Cardiac septum (tissue), 1 donor: ENCODE measurements at regions not wholly inside any gene's neighbourhood (a gene's known extent, or its start where the extent isn't known, plus 50 kb on each side); places are given as distances from the start of the nearest gene placed in this dataset.

Experiments used
- DNase-seq: peaks from one replicate; pipeline ENCODE4 v3.0.0-alpha.2; 2020; ENCODE audit warnings: low spot score
- intact Hi-C: fragments of 100-400 bp; cut with DNase I; formaldehyde crosslinking; loops from one replicate; pipeline ENCODE4 v1.14.0; 2022
- donor health status: DM: no; HTN: no; CAD: no.

DNA sequence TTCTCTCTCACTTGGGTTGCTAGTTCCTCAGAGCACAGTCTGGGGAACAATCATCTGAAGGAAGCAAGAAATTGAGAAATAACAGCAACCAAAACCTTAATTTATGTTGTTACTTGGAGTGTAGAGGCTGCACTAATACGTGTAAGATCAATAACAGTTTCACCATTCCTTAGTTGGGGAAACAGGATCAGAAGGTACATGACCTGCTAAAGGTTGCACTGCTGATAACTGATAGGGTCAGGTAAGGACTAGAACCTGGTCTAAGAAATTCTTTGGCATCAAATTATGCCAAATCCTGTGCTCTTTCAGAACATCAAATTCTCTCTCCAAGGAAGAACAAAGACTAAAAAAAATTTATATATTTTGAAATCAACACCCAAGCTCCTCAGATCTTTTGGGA lies 278.6 kb upstream of the C9orf72 start:
- DNase-seq: no peak
- intact Hi-C loops: no loop called here

- intact Hi-C loops: no loop called here
- no peak for DNase-seq
Observed at GRCh38 chr9:27853529-27853928, 280.2 kb upstream of the C9orf72 start.

GRCh38 chr9:27856054-27856453 lies 282.8 kb upstream of the C9orf72 start:
- no peak for DNase-seq
- intact Hi-C loops: no loop called here

- DNase-seq: no peak
- intact Hi-C loops: no loop called here
Observed at GRCh38 chr9:27856748-27857147, 283.5 kb upstream of the C9orf72 start.

GRCh38 chr9:27861887-27862286 lies 288.6 kb upstream of the C9orf72 start:
- intact Hi-C loops: no loop called here
- DNase-seq: no peak

DNA sequence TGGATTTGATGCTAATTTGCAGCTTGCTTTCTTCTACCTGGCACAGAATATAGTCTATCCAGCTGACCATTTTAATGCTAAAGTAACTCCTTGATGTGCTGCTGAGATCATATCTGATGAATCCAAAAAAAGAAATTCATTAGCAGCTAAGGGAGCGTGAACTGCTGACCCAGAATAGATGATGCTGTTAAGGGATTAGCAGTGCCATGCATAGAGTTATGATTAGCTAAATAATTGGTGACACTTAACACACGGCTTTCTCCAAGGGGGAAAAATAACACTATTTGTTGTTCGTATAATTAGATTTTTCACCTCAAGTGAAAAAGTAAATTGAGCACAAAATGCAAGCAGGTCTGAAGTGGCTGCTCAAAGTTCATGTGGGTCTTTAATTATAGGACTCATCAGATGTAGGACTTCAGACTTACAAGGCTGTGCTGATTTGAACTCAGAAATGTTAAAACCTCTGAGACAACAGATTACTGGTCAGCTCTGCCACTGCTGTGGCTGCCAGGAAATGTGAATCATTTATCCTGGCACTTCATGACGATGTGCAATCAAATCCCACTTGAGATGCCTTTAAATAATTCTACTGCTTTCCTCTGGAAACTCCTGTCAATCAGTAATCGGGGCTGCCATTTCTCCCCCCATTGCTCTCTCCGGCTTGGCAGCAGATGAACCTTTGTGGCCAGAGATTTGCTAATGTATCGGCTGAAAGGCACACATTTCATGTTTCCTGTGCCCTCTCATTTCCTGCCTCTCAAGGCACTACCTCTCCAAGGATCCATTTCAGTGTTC lies 291.6 kb upstream of the C9orf72 start:
- intact Hi-C loops: no loop called here

GRCh38 chr9:27866741-27867140 lies 293.5 kb upstream of the C9orf72 start:
- intact Hi-C loops: no loop called here
- DNase-seq: no peak

More for the DNA sequence above, 291.6 kb upstream of the C9orf72 start:
- no peak for DNase-seq

- intact Hi-C loops: no loop called here
- DNase-seq: no peak
Observed at GRCh38 chr9:27870404-27870803, 297.1 kb upstream of the C9orf72 start.

DNA sequence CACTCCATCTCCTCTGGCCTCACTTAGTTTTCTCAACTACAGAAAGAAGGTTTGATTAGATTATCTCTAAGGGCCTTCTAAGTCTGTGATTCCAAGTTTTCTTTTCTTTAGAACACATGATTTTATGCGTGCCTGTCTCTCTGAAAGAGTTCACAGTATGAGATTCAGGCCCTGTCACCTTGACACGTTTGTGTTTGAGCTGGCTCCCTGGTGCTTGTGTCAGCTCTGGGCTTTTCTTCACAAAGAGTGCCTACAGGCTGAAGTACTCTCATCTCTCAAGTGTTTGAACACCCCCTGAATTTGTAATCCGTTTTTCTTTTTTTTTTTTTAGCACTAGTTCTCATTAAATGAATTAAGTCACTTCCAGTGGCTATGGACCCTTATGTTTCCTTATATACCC lies 306.9 kb upstream of the C9orf72 start:
- no peak for DNase-seq
- intact Hi-C loops: no loop called here

DNA sequence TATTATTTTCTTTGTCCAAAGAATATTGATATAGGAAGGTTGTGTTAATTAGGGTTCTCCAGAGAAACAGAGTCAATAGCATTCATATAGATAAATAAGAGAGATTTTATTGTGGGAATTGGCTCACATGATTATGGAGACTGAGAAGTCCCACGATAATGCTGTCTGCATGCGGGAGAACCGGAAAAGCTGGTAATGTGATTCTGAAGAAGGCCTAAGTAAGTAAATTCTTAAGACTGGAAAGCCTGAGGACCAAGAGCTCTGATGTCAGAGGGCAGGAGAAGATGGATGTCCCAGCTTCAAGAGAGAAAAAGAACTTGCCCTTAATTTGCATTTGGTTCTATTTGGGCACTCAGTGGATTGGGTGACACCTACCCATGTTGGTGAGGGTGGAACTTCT lies 307.4 kb upstream of the C9orf72 start:
- intact Hi-C loops: no loop called here
- DNase-seq: no peak

DNA sequence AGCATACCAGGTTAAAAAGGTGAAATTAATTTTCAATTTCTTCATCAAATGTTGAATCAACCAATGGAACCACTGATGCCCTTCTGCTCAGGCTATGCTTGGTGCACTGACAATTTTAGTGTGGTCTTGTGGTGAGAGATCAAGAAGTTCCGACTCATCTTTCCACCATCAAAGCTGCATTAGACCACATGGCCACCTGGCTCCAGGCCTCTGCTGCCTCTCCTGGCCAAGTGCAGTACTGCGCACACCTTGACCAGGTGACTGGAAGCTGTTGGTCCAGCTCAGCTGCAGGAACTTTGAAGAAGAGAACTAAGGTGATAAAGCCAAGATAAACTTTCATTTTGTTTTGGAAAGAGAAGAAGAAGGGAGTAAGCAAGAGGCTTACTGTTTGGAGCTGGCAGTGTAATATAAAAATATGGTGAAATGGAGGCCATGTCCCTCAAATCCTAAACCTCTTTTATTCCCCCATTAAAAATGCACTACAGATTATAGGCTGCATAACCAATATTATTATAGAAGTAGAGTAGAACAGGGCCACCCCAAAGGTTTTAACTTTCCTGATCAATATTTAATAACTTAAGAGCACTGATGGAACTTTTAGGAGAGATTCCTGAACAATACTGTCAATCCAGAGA lies 315.5 kb upstream of the C9orf72 start:
- intact Hi-C loops: no loop called here
- DNase-seq: no peak

DNA sequence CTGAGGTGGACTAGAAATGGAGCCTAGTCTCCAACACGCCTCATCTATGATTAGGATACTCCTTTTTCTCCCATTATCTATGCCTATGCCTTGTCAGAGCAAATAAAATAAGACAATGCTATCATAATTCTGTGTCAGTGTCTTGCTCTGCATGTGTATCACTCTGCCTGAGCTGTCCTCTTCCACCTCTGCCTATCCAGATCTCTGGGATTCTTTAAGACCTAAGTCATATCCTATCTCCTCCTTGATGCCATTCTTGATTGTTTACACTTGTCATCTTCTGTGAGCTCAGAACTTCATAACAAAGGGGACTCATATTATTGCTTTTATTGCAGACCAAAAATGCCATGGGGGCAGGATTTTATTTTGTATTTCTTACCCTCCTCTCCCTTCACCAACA lies 351.2 kb upstream of the C9orf72 start:
- intact Hi-C loops: no loop called here
- DNase-seq: no peak

GRCh38 chr9:27925815-27926214 lies 352.5 kb upstream of the C9orf72 start:
- intact Hi-C loops: no loop called here
- no peak for DNase-seq

DNA sequence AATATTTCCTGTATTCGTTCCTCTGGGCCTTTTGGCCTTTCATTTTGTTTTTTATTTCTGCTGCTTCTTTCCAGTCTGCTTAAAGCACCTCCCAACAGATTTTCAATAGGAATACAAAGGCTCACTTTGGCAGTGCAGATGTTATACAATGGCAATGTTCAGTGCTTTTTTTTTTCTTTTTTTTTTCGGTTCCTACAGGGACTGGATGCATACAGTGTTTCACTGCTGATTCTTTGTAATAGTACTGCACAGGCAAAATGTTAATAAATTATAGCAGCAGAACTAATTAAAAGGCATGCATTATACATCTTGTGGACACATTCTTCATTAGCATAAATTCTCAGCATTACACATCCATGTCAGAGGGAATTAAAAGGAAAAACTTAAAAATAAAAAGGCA lies 356.6 kb upstream of the C9orf72 start:
- DNase-seq: no peak
- intact Hi-C loops: no loop called here

GRCh38 chr9:27933210-27934025 lies 360.1 kb upstream of the C9orf72 start:
- no peak for DNase-seq
- intact Hi-C loops: no loop called here

GRCh38 chr9:27934471-27934870 lies 361.2 kb upstream of the C9orf72 start:
- intact Hi-C loops: no loop called here
- no peak for DNase-seq

GRCh38 chr9:27939186-27939585 lies 365.9 kb upstream of the C9orf72 start:
- intact Hi-C loops: no loop called here
- DNase-seq: no peak

- intact Hi-C loops: no loop called here
- DNase-seq: no peak
Observed at GRCh38 chr9:27940535-27940934, 367.3 kb upstream of the C9orf72 start.

DNA sequence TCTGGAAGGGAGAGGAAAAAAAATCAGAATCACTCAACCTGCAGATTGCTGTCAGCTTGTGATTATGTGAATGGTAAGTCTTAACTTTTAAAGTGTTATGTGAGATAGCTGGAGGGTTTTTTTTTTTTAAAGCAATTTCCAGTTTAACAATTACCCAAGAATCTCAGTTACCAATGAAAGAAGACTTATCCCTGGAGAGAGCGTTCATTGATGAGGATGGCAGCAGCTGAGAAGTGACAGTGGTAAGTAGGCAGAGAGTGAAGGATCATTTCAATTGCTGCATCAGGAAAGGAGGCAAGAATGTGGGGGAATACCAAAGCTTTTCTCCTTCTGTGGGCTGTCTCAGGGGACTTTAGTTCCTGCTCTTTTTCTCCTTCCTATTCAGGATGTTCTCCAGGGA lies 370.2 kb upstream of the C9orf72 start:
- no peak for DNase-seq
- intact Hi-C loops: no loop called here

GRCh38 chr9:27945386-27945785 lies 372.1 kb upstream of the C9orf72 start:
- intact Hi-C loops: no loop called here
- no peak for DNase-seq

DNA sequence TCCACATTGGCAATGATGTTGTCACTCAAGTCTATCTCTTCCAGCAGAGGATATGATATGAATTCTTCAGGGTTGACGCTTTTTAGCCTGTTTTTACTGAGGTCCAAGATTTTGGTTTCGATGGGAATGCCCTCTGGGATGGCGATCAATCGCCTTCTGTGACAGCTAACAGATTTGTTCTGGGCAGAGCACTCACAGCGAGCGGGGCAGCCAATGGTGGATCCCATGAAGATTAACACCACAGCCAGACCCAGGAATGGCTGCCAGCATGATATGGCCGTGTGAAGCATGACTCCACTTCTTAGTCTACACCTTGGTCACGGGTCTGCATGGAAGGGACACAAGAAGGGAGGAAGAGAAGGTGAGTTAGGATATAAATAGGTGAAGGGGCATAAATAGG lies 377.1 kb upstream of the C9orf72 start:
- intact Hi-C loops: no loop called here
- DNase-seq: no peak
